ENCODE measurements at regions not wholly inside any gene's neighbourhood (a gene's known extent, or its start where the extent isn't known, plus 50 kb on each side); places are given as distances from the start of the nearest gene placed in this dataset.

GRCh38 chr1:5690291-5690690 is 301.9 kb downstream of the NPHP4 start:
- no peak for TF ChIP-seq CTCF (IDR thresholded peaks at IDR 0.05)
- TF ChIP-seq POLR2AphosphoS5 (IDR thresholded peaks at IDR 0.05) = no peak
- no peak for TF ChIP-seq POLR2A (IDR thresholded peaks at IDR 0.05)

All from prostate gland (tissue), 2 donors.